H1 (cell line): ENCODE measurements at regions not wholly inside any gene's neighbourhood (a gene's known extent, or its start where the extent isn't known, plus 50 kb on each side); places are given as distances from the start of the nearest gene placed in this dataset.

ENCODE experiments used
- CTCF ChIA-PET: fragments of 300-600 bp; sonication (Branson Sonifier 250); formaldehyde crosslinking; loops from one replicate; lab custom pipeline; 2021; ENCODE audit not compliant: partially characterized antibody; lab: Charles Lee
- POLR2A ChIA-PET: fragments of 300-600 bp; sonication (Branson Sonifier 250); formaldehyde crosslinking; loops from one replicate; lab custom pipeline; 2021; ENCODE audit warnings: inconsistent platforms; ENCODE audit not compliant: partially characterized antibody; lab: Charles Lee
- DNase-seq, 2 experiments: peaks; one replicate each; pipeline versions ENCODE4 v3.0.0 to v3.0.0-alpha.2; 2010 to 2022; ENCODE audit warnings: low spot score in 2 of 2, low read depth in 1 of 2, mixed read lengths in 1 of 2
- FAIRE-seq: peaks from 2 replicates; lab custom pipeline; 2011; peaks lifted over from hg19 to GRCh38; lab: Jason Lieb, UNC
- H2AFZ ChIP-seq: 2 replicates; pipeline ENCODE4 v1.8.1; 2012; ENCODE audit warnings: low read length, inconsistent platforms
- H2AK5ac ChIP-seq: 2 replicates; pipeline ENCODE4 v1.6.1; 2013; ENCODE audit warnings: low read depth, low read length
- H2BK120ac ChIP-seq: replicated peaks from 2 replicates; pipeline ENCODE3; 2013; ENCODE audit warnings: low read depth, low read length, inconsistent platforms
- H2BK12ac ChIP-seq: 2 replicates; pipeline ENCODE4 v1.6.1; 2013; ENCODE audit warnings: low read depth, low read length
- H2BK15ac ChIP-seq: 2 replicates; pipeline ENCODE4 v1.6.1; 2013; ENCODE audit warnings: low read length
- H2BK20ac ChIP-seq: 2 replicates; pipeline ENCODE4 v1.6.1; 2013; ENCODE audit warnings: low read length
- H2BK5ac ChIP-seq: 2 replicates; pipeline ENCODE4 v1.6.1; 2013; ENCODE audit warnings: low read depth, low read length
- H3K14ac ChIP-seq: 2 replicates; pipeline ENCODE4 v1.6.1; 2013; ENCODE audit warnings: inconsistent platforms; ENCODE audit not compliant: insufficient read length
- H3K18ac ChIP-seq: 2 replicates; pipeline ENCODE4 v1.6.1; 2013; ENCODE audit warnings: low read length; ENCODE audit errors: extremely low read depth
- H3K23ac ChIP-seq: 2 replicates; pipeline ENCODE4 v1.6.1; 2013; ENCODE audit warnings: inconsistent platforms; ENCODE audit not compliant: insufficient read length
- H3K23me2 ChIP-seq: 2 replicates; pipeline ENCODE4 v1.6.1; 2013; ENCODE audit warnings: low read depth, low read length
- H3K27ac ChIP-seq: 2 replicates; pipeline ENCODE4 v1.6.1; 2011; ENCODE audit warnings: low read depth, low read length, inconsistent platforms
- H3K27me3 ChIP-seq, 4 experiments: replicated peaks in 1 of 4; 1 replicate in 1 of 4; 2 replicates in 3 of 4; pipeline versions ENCODE4 v1.6.1 to v1.8.1; 2011 to 2013; ENCODE audit warnings: low read length in 3 of 4, mild to moderate bottlenecking in 3 of 4, inconsistent platforms in 2 of 4, mixed read lengths in 2 of 4, moderate library complexity in 1 of 4; ENCODE audit not compliant: control insufficient read depth in 3 of 4, insufficient read depth in 3 of 4; ENCODE audit errors: extremely low read depth in 1 of 4
- H3K36me3 ChIP-seq, 4 experiments: 2 replicates each; pipeline versions ENCODE4 v1.6.1 to v1.8.1; 2011 to 2013; ENCODE audit warnings: mild to moderate bottlenecking in 4 of 4, low read length in 3 of 4, moderate library complexity in 2 of 4, control low read depth in 1 of 4, inconsistent platforms in 1 of 4; ENCODE audit not compliant: insufficient read depth in 4 of 4, control insufficient read depth in 2 of 4
- H3K4ac ChIP-seq: replicated peaks from 2 replicates; pipeline ENCODE3; 2013; ENCODE audit warnings: low read length, low read depth, mixed read lengths, inconsistent platforms; ENCODE audit not compliant: insufficient read length
- H3K4me1 ChIP-seq, 4 experiments: replicated peaks in 1 of 4; 1 replicate in 1 of 4; 2 replicates in 3 of 4; pipeline versions ENCODE4 v1.6.1 to v1.8.1; 2011 to 2013; ENCODE audit warnings: low read length in 3 of 4, inconsistent platforms in 2 of 4, mixed read lengths in 1 of 4; ENCODE audit not compliant: insufficient read depth in 4 of 4, control insufficient read depth in 3 of 4
- H3K4me2 ChIP-seq, 2 experiments: 2 replicates each; pipeline versions ENCODE4 v1.6.1 to v1.8.1; 2011 to 2013; ENCODE audit warnings: low read depth in 2 of 2, low read length in 2 of 2, control low read depth in 1 of 2, inconsistent platforms in 1 of 2, mild to moderate bottlenecking in 1 of 2; ENCODE audit not compliant: insufficient read depth in 1 of 2
- H3K4me3 ChIP-seq, 4 experiments: fragments of 200-600, 300-600 bp in 1 of 4; sonication (generic), shearing (Covaris generic), sonication (Bioruptor Twin) in 1 of 4; 2 replicates each; pipeline versions ENCODE4 v1.5.1 to v1.8.1; 2011 to 2016; ENCODE audit warnings: low read length in 4 of 4, low read depth in 3 of 4, control low read depth in 2 of 4, inconsistent platforms in 2 of 4, mild to moderate bottlenecking in 2 of 4, mixed read lengths in 1 of 4, moderate library complexity in 1 of 4; ENCODE audit not compliant: insufficient read depth in 2 of 4; ENCODE audit errors: extremely low read depth in 1 of 4
- H3K56ac ChIP-seq: replicated peaks from 2 replicates; pipeline ENCODE3; 2013; ENCODE audit warnings: low read depth, mild to moderate bottlenecking, mixed read lengths, low read length, inconsistent platforms; ENCODE audit not compliant: insufficient read length
- H3K79me1 ChIP-seq: 2 replicates; pipeline ENCODE4 v1.6.1; 2013; ENCODE audit warnings: low read depth, low read length, control low read depth
- H3K79me2 ChIP-seq, 2 experiments: 2 replicates each; pipeline versions ENCODE4 v1.6.1 to v1.8.1; 2012 to 2013; ENCODE audit warnings: low read length in 2 of 2, mild to moderate bottlenecking in 2 of 2, inconsistent platforms in 1 of 2; ENCODE audit not compliant: insufficient read depth in 2 of 2, control insufficient read depth in 1 of 2
- H3K9ac ChIP-seq, 4 experiments: replicated peaks in 1 of 4; 1 replicate in 1 of 4; 2 replicates in 3 of 4; pipeline versions ENCODE4 v1.6.1 to v1.8.1; 2011 to 2013; ENCODE audit warnings: low read depth in 3 of 4, low read length in 3 of 4, control low read depth in 2 of 4, mild to moderate bottlenecking in 2 of 4, moderate library complexity in 2 of 4, inconsistent platforms in 1 of 4; ENCODE audit errors: extremely low read depth in 1 of 4
- H3K9me3 ChIP-seq, 2 experiments: 2 replicates each; pipeline versions ENCODE4 v1.6.1 to v1.8.1; 2012 to 2013; ENCODE audit warnings: mild to moderate bottlenecking in 2 of 2, moderate library complexity in 2 of 2, control low read depth in 1 of 2, inconsistent platforms in 1 of 2, low read depth in 1 of 2, low read length in 1 of 2, mixed read lengths in 1 of 2; ENCODE audit not compliant: insufficient read depth in 2 of 2
- H4K20me1 ChIP-seq, 2 experiments: replicated peaks in 1 of 2; 2 replicates each; pipeline versions ENCODE3 to v1.8.1; 2011 to 2013; ENCODE audit warnings: inconsistent platforms in 2 of 2, low read length in 2 of 2, mild to moderate bottlenecking in 1 of 2; ENCODE audit not compliant: insufficient read depth in 2 of 2, control insufficient read depth in 1 of 2
- H4K5ac ChIP-seq: 2 replicates; pipeline ENCODE4 v1.6.1; 2013; ENCODE audit warnings: low read length, low read depth, mixed read lengths, inconsistent platforms; ENCODE audit not compliant: insufficient read length
- H4K8ac ChIP-seq: 2 replicates; pipeline ENCODE4 v1.8.0; 2013; ENCODE audit warnings: mild to moderate bottlenecking, moderate library complexity, low read length, inconsistent platforms; ENCODE audit not compliant: insufficient read depth; ENCODE audit errors: extremely low read depth
- H4K91ac ChIP-seq: replicated peaks from 2 replicates; pipeline ENCODE3; 2013; ENCODE audit warnings: low read length, mixed read lengths, inconsistent platforms; ENCODE audit not compliant: insufficient read length
- CBX5 ChIP-seq: fragments of 300-800, 300-1000 bp; sonication (generic); IDR thresholded peaks from 2 replicates; pipeline ENCODE4 v1.7.1; 2016; ENCODE audit warnings: antibody characterized with exemption, low read length, low read depth
- EZH2 ChIP-seq: fragments of 200-600 bp; sonication (generic); IDR thresholded peaks from 2 replicates; pipeline ENCODE4 v1.7.1; 2012; ENCODE audit warnings: low read depth, mild to moderate bottlenecking, moderate library complexity, low read length, inconsistent platforms; ENCODE audit not compliant: severe bottlenecking
- FOSL1 ChIP-seq: IDR thresholded peaks from 2 replicates; pipeline ENCODE4 v1.6.1; 2011; ENCODE audit warnings: mild to moderate bottlenecking, low read depth, low read length, moderate library complexity; ENCODE audit not compliant: insufficient read depth
- RBBP5 ChIP-seq: IDR thresholded peaks from 2 replicates; pipeline ENCODE4 v1.7.1; 2012; ENCODE audit warnings: low read depth, mild to moderate bottlenecking, inconsistent platforms, low read length, moderate library complexity, borderline replicate concordance
- RXRA ChIP-seq: IDR thresholded peaks from 2 replicates; pipeline ENCODE4 v1.6.1; 2011; ENCODE audit warnings: low read depth, mild to moderate bottlenecking, low read length, moderate library complexity; ENCODE audit not compliant: insufficient read depth
- WGBS, 2 experiments: shearing (Covaris generic) in 1 of 2; methylation state at CpG; one replicate each; pipeline versions ENCODE4 v1.1.6 to v1.1.7; 2013 to 2015; ENCODE audit warnings: low lambda C conversion rate in 2 of 2, mixed read lengths in 2 of 2, inconsistent platforms in 1 of 2, low coverage in 1 of 2, missing lambda C conversion rate in 1 of 2; ENCODE audit not compliant: insufficient replicate concordance in 2 of 2, insufficient coverage in 1 of 2, insufficient read length in 1 of 2; ENCODE audit errors: extremely low coverage in 1 of 2, missing lambda C conversion rate in 1 of 2; 5-methylcytosine and 5-hydroxymethylcytosine counted together

- Histone ChIP-seq H3K27ac (no peak overlapping the region), H3K79me2 (no peaks in the 10 kb centered on the region), H3K18ac (no peak overlapping the region), H3K4me2 (no peak overlapping the region), H3K4me1 (no peaks in the 10 kb centered on the region), H2BK15ac (no peak overlapping the region), H3K56ac (no peak overlapping the region), H2AK5ac (no peak overlapping the region), H3K79me1 (no peaks in the 10 kb centered on the region), H4K8ac (no peak overlapping the region), H3K4ac (no peak overlapping the region), H3K27me3 (no peaks in the 10 kb centered on the region), H3K9me3 (no peaks in the 10 kb centered on the region), H4K20me1 (no peaks in the 10 kb centered on the region), H4K5ac (no peak overlapping the region), H2AFZ (no peak overlapping the region), H2BK120ac (no peak overlapping the region), H3K36me3 (no peaks in the 10 kb centered on the region), H3K9ac (no peak overlapping the region), H3K4me3 (no peak overlapping the region), H2BK12ac (no peak overlapping the region), H4K91ac (no peak overlapping the region), H3K23ac (no peak overlapping the region), H2BK5ac (no peak overlapping the region), H3K14ac (no peak overlapping the region), H3K23me2 (no peaks in the 10 kb centered on the region), H2BK20ac (no peak overlapping the region)
- ChIA-PET CTCF (interaction anchor here (0.5 to 0.8 kb wide), 2 partner anchors 17 to 1381 kb away, joined by 3 read pairs; no protein-coding TSS in a partner anchor), POLR2A (no interaction called here)
- TF ChIP-seq RXRA: no peak
- no peak for TF ChIP-seq FOSL1
- no peak for TF ChIP-seq EZH2
- no peak for TF ChIP-seq CBX5
- TF ChIP-seq RBBP5: no peak
- FAIRE-seq (no peak), DNase-seq (no peak)
- WGBS, 2 experiments: 97% methylated on average over 2 of the region's 2 CpGs; no CpG with 5 or more reads in 1 of the 2 experiments
These were observed 158.6 kb upstream of the CARD18 start for GRCh38 chr11:105298174-105298573.
